ENCODE measurements at regions not wholly inside any gene's neighbourhood (a gene's known extent, or its start where the extent isn't known, plus 50 kb on each side); places are given as distances from the start of the nearest gene placed in this dataset.

DNA sequence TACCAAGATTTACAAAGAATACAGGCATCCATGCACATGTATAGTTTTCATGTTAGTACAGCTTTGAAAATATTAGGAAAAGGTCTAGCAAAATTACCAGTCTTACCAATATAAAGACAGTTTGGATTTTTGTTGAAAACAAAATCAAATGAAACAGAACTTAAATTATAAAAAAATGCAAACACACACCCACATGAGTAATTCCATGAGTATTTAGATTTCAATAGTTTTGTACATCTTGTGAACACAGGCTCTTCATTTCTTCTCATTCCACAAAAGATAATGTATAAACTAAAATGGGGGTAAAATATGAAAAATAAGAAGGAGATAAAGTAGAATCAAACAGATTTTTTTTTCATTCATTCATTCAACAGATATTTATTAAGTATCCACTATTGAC, 682.2 kb upstream of the ANKRD30A start:
- no peak overlapping the region for H3K4me3 ChIP-seq (ENCODE audit: low read depth, poor library complexity, severe bottlenecking)
- intact Hi-C loops (cut with DNase I; ENCODE audit: low total_unique reads), result no loop called here
- TF ChIP-seq, protein P1, sequence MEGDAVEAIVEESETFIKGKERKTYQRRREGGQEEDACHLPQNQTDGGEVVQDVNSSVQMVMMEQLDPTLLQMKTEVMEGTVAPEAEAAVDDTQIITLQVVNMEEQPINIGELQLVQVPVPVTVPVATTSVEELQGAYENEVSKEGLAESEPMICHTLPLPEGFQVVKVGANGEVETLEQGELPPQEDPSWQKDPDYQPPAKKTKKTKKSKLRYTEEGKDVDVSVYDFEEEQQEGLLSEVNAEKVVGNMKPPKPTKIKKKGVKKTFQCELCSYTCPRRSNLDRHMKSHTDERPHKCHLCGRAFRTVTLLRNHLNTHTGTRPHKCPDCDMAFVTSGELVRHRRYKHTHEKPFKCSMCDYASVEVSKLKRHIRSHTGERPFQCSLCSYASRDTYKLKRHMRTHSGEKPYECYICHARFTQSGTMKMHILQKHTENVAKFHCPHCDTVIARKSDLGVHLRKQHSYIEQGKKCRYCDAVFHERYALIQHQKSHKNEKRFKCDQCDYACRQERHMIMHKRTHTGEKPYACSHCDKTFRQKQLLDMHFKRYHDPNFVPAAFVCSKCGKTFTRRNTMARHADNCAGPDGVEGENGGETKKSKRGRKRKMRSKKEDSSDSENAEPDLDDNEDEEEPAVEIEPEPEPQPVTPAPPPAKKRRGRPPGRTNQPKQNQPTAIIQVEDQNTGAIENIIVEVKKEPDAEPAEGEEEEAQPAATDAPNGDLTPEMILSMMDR (IDR thresholded peaks at IDR 0.05), result no peak
- no peak for TF ChIP-seq POLR2A (IDR thresholded peaks at IDR 0.05)
- DNase-seq (ENCODE audit: low spot score in 2 of 2), result no peak

DNA sequence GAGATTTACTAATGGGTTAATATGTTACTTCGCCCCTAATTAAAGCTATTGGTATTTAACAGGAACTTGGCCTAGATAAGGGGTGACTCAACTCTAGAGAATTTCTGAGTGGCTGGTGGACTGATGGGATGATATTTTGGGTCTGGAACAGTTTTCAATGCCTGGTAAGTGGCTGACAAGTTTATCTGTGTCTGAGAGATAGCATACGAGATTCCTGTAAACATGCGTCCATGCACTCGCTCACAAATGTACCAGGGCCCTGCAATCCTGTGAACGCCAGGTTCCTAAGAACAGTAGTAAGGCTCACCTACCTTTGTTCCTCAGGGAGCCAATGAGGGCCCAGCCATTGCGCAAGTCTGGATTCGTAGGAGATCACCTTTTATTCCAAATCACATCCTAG, 683.8 kb upstream of the ANKRD30A start:
- 53 to 68% methylated on average over 7 of the region's 7 CpGs for WGBS, 2 donors
- TF ChIP-seq, protein P1 (IDR thresholded peaks at IDR 0.05), result no peak
- no peak for DNase-seq (ENCODE audit: low spot score in 2 of 2)
- H3K4me3 ChIP-seq (ENCODE audit: low read depth, poor library complexity, severe bottlenecking), result no peak overlapping the region
- intact Hi-C loops (cut with DNase I; ENCODE audit: low total_unique reads), result no loop called here

DNA sequence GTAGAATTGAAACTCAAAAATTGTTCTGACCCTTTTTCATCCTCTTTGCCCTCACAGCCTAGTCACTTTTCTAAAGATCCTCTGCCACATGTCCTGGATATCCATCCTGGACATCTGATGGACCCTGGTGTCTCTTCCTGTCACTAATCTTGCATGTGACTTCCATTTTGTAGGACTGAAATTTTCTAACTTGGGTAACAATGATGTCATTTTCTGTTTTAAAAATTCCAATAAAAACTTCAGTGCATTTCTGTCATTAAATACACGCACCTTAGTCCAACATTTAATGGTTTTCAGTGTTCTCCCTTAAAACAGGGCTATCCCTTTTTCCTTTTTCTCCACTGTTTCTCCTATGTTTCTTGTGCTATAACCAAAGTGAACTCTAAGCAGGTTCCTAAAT, 684.9 kb upstream of the ANKRD30A start:
- 88 to 91% methylated on average over 1 of the region's 1 CpG for WGBS, 2 donors
- TF ChIP-seq, protein P1 (IDR thresholded peaks at IDR 0.05), result no peak
- no peak for TF ChIP-seq POLR2A (IDR thresholded peaks at IDR 0.05)
- intact Hi-C loops (cut with DNase I; ENCODE audit: low total_unique reads), result no loop called here
- no peak for DNase-seq (ENCODE audit: low spot score in 2 of 2)
- H3K4me3 ChIP-seq (ENCODE audit: low read depth, poor library complexity, severe bottlenecking), result no peak overlapping the region

DNA sequence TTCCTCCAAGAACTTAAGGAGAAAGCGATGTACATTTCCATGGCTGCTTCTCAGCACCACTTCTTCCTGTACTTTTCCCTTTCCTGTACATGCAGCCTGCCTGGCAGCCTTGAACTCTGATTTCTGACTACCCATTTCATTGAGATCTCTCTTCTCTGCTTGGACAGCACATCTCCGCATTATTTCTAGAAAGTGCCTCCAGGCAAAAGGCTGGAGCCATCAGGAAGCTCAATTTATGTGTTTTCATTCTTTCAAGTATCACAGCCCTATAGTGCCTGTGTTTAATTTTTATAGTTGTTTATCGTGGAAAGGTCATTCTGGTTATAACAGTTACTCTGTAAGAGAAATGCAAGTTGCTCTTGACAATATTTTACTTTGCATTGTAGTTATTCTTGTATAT, 688.0 kb upstream of the ANKRD30A start:
- H3K4me3 ChIP-seq (ENCODE audit: low read depth, poor library complexity, severe bottlenecking), result no peak overlapping the region
- TF ChIP-seq, protein P1 (IDR thresholded peaks at IDR 0.05), result no peak
- TF ChIP-seq POLR2A (IDR thresholded peaks at IDR 0.05), result no peak
- no peak for DNase-seq (ENCODE audit: low spot score in 2 of 2)
- whole genome bisulfite sequencing, 2 donors, result 74 to 75% methylated on average over 3 of the region's 3 CpGs
- intact Hi-C loops (cut with DNase I; ENCODE audit: low total_unique reads), result no loop called here

DNA sequence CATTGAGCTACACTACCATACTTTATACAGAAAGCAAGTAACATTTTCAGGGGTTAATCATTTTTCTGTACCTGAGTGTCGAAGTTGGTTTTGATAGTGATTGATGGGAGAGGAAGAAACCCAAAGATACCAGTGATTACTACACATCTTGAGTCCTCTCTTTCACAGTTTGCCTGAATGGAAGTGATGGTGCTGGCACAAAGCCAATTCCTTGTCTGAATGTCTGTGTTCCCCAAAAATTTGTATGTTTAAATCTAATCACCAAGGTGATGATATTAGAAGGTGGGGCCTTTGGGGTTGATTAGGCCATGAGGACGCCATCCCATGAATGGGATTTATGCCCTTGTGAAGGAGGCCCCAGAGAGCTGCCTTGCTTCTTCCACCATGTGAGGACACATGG, 696.9 kb upstream of the ANKRD30A start:
- WGBS, 2 donors, result 79 to 93% methylated on average over 2 of the region's 2 CpGs
- DNase-seq (ENCODE audit: low spot score in 2 of 2), result no peak
- H3K4me3 ChIP-seq (ENCODE audit: low read depth, poor library complexity, severe bottlenecking), result no peak overlapping the region
- intact Hi-C loops (cut with DNase I; ENCODE audit: low total_unique reads), result no loop called here
- TF ChIP-seq POLR2A (IDR thresholded peaks at IDR 0.05), result no peak
- TF ChIP-seq, protein P1 (IDR thresholded peaks at IDR 0.05), result no peak

DNA sequence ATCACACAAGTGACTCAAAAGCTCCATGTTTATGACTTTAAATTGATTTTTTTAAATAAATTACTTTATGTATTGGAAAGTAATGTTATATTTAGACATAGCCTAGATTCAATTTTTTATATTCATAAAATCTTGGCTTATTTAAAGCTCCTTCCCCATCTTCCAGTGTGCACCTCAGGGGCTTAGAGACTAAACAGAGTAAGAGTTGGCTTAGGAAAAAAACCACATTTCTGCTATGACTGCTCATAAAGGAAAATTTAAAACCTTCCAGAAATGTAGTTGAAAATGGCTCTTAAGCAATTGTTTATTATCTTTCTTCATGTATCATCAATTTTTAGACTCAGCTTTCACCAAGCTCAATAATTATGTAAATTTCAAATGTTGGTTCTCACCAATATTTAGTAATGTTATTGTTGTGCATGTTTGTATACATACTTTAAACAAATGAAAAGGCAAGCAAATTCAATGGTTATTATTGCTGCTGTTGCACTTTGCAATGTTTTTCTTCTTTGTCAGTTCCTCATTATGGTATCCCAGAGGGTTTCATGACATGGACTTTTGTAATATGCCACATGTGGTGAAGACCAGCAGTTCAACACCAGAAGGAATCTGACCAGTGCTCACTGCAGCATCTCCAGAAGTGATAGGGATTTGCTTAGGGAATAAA, 700.1 kb upstream of the ANKRD30A start:
- TF ChIP-seq, protein P1 (IDR thresholded peaks at IDR 0.05), result no peak
- no peak for TF ChIP-seq POLR2A (IDR thresholded peaks at IDR 0.05)
- DNase-seq (ENCODE audit: low spot score in 2 of 2), result no peak
- H3K4me3 ChIP-seq (ENCODE audit: low read depth, poor library complexity, severe bottlenecking), result no peak overlapping the region
- intact Hi-C loops (cut with DNase I; ENCODE audit: low total_unique reads), result no loop called here

Measured in lower leg skin (tissue), 4 donors.